ENCODE measurements at regions not wholly inside any gene's neighbourhood (a gene's known extent, or its start where the extent isn't known, plus 50 kb on each side); places are given as distances from the start of the nearest gene placed in this dataset.
"Not testable (repeated sequence)": the region's sequence is repeated elsewhere in the genome, so short reads cannot be mapped to it uniquely, and the experiment has no call there.

DNA sequence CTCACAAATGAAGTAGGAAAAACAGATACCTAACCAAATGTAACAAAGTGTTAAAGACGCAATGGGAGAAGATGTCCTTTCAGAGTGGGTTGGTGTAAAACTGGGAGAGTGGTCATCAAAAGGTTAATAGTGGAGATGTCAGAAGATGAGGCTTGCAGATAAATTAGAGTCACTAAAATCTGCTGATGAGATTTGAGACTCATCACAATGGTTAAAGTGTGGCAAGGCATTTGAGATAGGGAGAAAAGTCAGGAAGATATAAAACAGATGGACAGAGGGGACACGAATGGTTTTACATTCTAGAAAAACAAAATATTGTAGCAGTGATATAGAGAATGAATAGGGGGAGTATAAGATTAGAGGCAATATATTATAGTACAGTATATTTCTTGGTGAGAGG is 406.0 kb upstream of the SEMA6A start:
- DNase-seq: no peak

DNA sequence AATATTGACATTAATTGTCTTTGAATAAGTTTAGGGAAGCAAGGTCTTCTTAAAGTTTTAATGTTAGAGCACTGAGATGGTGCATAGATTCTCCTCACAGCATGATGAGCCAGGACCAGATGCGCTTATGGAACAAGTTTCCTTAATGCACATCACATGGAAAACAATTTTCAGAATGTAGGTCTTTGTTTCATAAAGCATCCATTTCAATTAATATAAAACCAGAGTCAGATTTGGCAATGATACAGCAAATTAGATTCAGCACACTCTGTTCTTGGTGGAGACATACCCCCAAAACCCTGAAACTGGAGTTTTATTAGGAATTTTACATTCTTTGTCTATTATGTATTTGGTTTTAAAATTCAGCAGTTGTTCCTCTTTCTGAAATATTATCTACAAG is 402.1 kb upstream of the SEMA6A start:
- DNase-seq: no peak

DNA sequence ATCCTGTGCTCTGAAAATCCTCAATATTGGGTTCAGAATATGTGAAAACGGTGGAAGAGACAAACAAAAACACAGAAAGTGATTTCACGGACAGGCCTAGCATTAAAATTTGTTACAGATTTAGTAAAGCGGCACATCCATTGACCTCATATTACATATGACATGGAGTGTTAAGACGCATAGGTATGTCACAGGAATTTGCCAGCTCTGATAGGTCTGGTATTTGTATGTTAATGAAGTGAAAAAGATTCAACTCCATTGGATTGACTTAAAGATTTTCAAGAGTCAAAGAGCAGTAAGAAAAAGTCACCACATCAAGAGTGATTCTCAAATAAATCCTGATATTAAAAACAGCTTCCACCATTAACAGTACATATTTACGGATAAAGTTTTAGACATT is 396.5 kb upstream of the SEMA6A start:
- no peak for DNase-seq

DNA sequence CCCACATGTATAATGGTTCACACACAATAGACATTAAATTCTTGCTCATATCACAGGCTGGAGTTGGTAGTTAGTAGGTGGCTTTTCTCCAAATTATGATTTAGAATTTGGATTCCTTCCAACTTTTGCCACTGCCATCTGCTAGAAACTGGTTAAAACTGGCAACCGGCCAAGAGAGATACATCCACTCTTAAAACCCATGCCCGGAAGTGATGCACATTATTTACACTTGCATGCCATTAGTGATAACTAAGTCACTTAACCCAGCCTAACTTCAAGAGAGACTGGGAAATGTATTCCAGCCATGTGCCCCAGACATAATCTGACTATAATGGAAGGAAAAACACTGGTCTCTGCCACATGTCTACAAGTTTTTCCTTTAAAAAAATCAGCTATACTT is 395.7 kb upstream of the SEMA6A start:
- DNase-seq: peak; percentile 91

DNA sequence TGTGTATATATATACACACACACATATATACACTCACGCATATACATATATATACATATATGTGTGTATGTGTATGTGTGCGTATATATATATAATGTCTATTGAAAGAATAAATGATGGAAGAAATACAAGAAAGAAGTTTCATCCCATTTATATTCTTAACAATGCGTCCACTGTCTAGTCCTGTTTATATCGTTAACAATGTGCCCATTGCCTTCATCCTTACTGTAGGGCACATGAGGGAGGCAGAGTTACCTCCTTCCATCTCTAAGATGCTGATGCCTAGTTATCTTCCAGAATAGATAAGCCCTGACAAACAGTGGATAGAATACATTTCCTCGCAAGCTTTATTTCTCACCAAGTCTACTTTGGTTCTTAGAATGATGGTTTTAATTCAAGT is 389.8 kb upstream of the SEMA6A start:
- DNase-seq: no peak

DNA sequence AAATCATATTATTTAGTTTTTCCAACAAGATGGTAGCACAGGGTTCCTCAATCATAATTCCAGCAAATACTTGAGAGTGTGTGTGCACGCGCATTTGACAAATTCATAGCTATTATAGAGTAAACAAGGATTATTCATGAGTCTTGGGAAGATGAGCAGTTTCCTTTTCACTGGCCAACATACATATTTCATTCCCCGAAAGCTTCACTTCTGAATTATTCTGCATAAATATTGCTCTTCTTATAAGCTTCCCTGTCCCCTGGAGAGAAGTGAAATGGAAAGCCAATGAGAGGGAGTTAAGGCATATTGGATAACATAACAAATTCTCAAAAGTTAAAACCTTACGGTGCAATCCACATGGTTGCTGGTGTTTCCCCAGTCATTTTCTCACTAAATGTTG is 386.4 kb upstream of the SEMA6A start:
- no peak for DNase-seq

DNA sequence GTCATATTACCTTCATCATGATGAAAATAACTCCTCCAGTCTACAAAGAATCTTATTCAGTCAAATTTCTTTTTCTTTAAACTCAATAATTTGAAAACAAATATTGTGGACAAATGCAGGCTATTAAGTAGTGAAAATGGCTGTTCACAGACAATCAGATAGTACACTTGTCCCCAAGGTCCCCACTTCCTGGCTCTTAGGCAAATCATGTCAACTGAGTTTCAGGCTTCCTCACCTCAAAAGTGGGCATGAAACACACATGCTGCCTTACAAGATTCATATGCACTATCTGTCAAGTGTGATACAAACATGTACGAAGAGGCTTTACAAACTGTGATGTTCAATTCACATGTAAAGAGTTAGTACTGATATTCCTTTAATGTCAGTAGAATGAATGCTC is 385.2 kb upstream of the SEMA6A start:
- DNase-seq: no peak

DNA sequence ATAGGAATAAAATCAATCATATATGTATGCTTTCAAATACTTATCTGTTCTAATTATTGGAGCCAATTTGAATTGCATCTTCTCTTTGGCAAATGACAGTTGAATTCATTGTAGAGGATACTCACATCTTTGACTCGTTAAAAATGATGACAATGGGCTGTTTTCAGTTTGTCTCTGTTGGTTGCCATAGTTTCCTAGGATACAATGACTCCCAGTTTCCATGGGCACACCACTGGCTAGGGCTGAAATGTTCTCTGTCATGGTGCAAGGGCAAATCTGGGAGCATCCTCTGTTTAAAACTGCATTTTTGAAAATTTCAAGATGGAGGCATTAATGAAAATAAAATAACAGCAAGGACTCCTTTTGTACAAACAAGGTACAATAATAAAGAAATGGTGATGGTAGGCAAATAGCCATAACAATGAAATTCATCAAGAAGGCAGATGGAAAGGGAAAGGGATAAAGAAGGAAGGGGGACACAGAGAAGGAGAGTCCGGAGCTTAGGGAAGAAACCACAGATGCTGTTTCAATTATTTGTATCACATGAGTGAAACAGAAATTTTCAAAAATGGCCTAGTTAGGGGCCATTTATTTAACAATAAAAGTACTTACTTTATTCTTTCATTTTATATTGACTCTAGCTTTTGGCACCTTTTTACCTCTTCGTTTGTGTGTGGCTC is 378.8 kb upstream of the SEMA6A start:
- no peak for DNase-seq

DNA sequence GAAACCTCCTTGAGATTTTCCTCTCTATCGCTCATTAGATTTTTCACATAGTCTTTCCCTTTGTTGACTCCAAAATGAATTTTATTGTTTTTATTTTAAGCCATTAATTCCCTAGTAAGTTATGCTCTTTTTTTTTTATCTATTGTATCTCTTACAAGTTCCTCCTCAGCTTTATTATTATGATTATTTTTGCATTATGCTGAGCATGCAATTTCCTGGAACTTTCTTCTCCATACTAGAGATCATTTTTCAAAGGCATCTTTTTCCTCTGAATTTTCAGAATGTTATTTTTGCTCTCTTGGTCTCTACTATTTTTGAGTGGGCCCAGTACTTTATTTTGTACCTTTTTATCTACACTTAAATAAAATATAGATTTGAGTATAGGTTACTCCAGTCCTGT is 376.6 kb upstream of the SEMA6A start:
- no peak for DNase-seq

DNA sequence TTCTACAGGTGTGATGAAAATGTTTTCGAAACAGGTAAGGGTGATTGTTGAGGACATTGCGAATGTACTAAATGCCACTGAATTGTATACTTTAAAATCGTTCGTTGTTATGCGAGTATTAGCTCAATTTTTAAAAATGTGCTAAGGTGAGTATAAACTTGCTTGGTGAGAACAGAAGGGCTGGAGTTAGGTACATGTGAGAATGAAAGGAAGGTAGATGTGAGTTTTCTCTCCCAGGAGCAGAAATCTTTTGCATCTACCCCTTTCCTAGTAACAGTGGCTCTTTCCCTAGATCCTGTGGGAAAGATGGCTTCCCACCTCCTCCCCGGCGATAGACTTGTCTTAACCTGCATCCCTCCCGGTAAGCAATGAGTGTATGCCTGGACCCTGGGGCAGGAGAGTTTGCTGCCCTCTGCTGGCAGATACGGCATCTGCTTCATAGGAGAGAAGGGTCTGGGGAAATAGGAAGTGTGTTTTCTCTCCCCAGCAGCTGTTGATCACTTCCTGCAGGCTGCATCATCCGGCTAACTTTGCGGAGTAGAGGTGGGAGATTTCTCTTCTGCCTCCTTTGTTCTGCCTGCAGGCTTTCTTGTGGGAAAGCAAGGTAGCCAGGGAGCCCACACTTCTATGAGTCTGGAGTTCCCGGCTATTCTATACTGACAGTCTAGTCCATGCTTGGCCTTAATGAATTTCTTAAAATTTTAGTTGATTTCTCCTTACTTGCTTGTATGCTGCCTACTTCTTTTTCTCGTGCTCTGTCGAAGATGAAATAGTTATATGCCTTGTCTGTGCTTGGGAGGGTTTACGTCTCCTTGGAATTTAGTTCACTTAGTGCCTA is 373.3 kb upstream of the SEMA6A start:
- peak; percentile 83 for DNase-seq

DNA sequence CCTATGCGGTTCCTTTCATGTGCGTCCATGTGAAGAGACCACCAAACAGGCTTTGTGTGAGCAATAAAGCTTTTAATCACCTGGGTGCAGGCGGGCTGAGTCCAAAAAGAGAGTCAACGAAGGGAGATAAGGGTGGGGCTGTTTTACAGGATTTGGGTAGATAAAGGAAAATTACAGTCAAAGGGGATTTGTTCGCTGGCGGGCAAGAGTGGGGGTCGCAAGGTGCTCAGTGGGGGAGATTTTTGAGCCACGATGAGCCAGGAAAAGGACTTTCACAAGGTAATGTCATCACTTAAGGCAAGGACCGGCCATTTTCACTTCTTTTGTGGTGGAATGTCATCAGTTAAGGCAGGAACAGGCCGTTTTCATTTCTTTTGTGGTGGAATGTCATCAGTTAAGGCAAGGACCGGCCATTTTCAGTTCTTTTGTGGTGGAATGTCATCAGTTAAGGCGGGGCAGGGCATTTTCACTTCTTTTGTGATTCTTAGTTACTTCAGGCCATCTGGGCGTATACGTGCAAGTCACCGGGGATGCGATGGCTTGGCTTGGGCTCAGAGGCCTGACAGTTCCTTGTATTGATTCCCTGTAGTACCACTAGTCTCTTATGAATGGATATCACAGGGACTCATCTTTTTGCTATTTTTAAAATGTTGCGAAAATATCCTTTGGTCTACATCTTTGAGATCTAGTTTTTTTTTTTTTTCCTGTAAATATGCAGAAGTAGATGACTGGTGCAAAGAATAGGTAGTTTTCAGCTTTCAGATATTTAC is 371.2 kb upstream of the SEMA6A start:
- not testable (repeated sequence) for DNase-seq

DNA sequence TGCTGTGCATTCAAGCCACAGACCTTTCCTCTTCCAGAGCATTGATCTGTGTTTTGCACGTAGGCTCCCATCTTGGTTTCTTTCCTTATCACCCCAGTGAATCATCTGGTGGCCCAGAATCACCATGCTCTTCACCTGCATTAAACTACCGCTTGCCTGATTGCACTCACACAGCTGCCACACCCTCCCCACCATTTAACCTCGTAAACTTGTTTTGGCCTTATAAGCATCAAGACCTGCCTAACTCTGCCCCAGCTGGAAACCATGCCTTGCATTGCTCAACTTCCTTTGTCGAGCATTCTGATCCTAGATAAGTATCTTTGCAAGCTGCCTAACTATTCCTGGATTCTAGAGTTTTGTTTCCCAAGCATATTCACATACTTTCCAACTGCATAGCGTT is 369.6 kb upstream of the SEMA6A start:
- DNase-seq: no peak

DNA sequence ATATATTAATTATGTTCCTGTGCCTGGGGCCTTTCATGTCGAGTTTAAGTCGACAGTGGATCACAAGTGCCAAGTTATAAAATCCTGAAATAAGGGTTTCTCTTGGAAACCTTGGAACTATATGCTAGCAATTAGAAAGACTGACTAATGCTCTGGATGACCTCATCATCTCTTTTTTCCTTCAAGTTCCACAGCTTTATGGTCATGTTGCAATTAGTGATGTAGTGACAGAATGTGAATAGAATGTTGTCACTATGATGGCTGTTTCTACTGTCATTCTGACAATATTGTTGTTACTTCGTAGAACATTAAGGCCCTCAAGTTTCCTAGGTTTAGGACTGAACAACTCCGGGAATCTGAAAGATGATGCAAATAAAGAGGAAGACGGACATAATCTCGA is 368.0 kb upstream of the SEMA6A start:
- no peak for DNase-seq

DNA sequence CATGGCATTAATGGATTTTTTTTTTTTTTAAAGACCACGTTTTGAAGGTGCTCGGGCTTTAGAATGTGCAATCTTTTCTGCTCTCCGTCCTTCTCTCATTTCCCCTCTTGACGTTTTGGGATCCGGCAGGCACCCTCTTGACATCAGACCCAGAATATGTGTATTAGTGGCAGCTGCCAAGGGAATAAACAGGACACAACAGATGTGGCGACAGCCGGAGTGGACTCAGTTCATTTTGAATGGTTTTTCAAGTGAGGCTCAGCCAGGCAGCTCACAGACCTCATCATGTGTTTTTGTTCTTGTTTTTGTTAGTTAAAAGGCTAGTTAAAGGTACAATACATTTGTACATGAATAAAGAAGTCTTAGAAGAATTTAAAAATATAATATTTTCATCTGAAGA is 365.0 kb upstream of the SEMA6A start:
- DNase-seq: peak; percentile 73

DNA sequence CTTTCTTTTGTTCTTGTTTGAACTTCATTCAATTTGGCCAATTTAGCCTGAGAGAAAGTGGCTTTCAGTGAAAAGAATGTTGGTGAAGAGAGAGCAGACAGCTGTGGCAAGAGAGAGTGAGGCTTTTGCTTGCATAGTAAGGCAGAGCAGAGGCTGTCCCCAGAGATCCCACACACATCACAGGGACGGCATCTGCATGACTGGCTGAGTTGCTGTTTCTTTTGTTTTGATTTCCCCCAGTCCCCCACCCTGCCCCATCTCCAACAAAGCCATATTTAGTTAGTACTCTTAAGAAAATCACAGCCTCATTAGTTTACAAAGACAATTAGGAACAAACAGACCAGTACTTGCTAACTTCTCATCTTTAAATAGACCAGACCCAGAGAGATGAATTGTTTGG is 363.9 kb upstream of the SEMA6A start:
- DNase-seq: no peak

DNA sequence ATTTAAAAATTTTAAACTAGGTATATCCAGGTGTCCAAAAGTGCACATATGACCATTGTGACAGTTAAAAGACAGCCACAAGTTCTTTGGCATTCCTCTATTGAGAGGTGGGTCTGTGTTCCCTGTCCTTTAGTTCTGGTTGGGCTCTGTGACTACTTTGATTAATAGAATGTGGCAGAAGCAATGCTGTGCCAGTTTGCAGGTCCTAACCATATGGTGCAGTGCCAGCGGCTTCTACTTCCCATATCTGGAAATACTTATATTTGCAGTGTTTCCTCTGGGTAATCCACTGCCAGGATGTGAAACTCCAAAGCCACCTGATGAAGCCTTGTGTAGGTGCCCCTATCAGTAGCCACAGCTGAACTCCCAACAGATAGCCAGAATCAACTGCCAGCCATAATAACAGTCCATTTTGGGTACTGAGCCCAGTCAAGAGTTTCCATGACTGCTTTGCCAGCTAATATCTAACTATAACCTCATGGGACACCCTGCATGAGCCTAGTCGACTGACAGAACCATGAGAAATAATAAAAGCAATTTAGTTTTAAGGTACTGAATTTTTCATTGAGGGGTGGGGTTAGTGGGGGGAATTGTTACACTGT is 361.0 kb upstream of the SEMA6A start:
- no peak for DNase-seq

DNA sequence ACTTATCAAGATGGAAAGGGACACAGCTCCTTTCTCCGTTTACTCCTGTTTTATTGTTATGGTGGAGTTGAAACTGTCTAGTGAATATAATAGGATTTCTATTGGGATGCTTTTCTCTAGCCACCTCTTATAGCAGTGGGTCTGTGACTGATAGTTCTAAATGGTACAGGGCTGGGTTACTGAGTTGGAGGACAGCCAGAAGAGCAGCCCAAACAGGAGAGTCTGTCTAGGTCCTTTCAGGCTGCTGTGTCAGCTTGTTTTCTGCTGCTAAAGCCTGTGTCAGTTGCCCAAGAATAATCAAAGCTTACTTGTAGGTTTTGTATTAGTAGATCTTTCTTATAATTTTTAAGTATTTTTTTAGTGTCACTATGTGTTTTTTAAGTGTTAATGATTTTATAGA is 356.0 kb upstream of the SEMA6A start:
- peak; percentile 10 for DNase-seq

DNA sequence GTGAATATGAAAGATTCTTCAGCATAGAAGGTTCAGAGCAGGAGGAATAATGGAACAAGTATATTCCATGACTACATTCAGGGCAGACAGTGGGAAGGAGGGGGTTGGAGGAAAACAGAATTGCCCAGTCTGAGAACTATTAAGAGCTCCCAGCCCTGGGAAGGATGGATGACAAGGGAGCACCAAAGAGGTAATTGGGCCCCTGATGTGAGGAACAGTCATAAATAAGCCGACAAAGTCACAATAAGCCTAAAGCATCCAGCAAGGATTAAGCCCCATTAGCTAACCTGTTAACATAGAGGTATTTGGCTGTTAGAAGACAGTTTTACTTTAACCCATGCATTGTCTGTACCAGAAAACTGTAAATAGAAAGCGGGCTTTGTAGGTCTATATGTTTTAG is 348.7 kb upstream of the SEMA6A start:
- DNase-seq: peak; percentile 73

DNA sequence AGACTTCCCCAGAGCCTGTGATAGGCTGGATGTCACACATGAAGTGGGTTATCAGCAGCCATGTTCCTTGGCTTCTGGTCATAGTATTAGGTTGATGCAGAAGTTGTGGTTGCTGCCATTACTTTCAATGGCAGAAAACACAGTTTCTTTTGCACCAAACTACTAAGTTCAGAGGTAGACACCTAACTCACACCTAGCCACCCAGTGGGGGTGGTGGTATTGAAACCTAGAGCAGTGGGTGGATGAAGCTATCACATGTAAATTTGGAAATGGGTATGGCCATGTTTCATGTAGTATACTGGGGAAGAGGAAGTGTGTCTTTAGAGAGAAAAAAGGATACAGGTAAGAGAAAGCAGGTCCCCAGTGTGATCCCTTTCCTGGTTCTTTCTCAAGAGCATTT is 347.9 kb upstream of the SEMA6A start:
- DNase-seq: no peak

DNA sequence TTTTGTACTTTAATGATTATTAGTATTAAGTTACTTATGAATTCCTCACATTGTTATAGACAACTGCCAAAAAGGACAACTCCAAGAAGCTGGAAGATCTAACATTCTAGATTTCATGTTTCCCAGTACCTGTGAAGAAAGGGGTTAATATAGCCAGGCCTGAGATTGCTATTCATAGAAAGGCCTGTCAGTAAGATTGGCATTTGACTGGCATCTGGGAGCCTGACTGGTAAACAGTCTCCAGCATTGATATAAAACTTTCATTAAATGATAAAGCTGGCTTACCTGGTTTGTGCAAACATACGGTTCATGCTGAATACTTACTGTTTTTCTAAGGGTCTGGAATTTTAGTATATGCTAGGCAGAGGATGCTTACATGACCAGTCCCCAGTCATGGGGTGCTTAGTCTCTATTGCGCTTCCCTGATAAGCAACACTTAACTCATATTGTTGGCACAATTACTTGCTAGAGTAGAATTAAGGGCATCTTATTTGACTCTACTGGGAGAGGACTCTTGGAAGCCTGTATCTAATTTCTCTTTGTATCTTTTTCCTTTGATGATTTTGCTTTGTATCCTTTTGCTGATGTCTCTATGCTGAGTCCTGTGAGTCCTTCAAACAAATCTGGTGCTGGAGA is 340.4 kb upstream of the SEMA6A start:
- DNase-seq: no peak

DNA sequence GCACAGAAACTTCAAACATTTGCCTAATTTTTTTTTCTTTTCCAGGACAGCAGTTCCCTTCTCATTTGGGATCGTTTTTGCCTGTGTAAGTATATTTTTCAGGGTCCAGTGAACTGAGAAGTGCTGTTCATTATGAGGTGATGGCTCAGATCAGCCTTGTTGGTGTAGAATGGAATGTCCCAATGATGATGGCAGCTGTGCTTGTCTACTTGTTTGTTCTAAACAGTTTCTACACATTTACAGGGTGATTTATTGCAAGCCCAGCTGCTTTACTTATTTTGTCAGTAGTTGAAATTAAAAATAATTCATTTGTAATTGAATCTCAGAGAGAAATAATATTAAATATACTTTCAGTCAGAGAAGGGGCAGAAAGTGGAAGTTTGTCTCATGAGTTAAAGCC is 337.6 kb upstream of the SEMA6A start:
- DNase-seq: no peak

DNA sequence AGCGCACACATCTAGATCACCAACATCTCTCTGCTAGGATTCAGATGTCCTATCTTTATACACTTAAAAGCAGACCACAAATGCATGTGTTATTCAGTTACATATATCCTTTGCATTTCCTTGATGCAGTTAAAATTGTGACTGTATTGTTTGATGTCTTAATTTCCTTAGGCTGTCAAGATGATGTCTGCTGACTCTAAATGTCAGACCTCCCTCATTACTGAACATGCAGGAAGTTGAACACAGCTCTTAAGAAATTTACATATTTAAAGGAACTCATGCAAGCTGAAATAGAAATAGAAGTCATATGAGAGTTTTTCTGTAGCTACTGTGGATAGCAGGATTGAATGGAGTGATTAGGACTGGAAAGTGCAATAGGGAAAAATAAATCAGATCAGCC is 336.5 kb upstream of the SEMA6A start:
- DNase-seq: no peak

DNA sequence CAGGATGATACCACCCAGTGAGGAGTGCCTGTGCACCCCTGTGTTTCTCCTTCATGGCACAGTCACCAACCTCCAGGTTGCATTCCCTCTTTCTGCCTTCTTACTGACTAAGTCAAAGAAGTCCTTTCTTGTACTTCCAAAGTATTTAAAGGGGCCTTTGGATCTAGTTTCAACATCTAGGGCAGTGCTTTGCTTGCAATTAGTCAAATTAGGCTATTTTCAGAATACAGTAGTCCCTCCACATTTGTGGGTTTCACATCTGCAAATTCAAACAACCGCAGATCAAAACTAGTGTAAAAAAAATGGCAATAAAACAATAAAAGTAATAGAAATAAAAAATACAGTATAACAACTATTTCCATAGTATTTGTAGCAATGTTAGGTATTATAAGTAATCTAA is 333.9 kb upstream of the SEMA6A start:
- no peak for DNase-seq

All from NCI-H82 (cell line).